Coronary artery (tissue), 2 donors: ENCODE measurements at regions not wholly inside any gene's neighbourhood (a gene's known extent, or its start where the extent isn't known, plus 50 kb on each side); places are given as distances from the start of the nearest gene placed in this dataset.

Source experiments
- DNase-seq: peaks from one replicate; pipeline ENCODE4 v3.0.0-alpha.2; 2017; ENCODE audit warnings: low spot score
- H3K27ac ChIP-seq, 2 donors: fragments of 200-600 bp; sonication (generic); one replicate each; pipeline ENCODE4 v1.5.1; 2016 to 2019
- H3K4me3 ChIP-seq: fragments of 200-600 bp; sonication (generic); 2 replicates; pipeline ENCODE4 v1.5.1; 2016; ENCODE audit warnings: mild to moderate bottlenecking, moderate library complexity
- TF ChIP-seq, protein P1 (sequence below): fragments of 200-600 bp; sonication (generic); IDR thresholded peaks from one replicate; pipeline ENCODE4 v1.5.1; 2019; ENCODE audit warnings: antibody characterized with exemption

- TF ChIP-seq, protein P1, sequence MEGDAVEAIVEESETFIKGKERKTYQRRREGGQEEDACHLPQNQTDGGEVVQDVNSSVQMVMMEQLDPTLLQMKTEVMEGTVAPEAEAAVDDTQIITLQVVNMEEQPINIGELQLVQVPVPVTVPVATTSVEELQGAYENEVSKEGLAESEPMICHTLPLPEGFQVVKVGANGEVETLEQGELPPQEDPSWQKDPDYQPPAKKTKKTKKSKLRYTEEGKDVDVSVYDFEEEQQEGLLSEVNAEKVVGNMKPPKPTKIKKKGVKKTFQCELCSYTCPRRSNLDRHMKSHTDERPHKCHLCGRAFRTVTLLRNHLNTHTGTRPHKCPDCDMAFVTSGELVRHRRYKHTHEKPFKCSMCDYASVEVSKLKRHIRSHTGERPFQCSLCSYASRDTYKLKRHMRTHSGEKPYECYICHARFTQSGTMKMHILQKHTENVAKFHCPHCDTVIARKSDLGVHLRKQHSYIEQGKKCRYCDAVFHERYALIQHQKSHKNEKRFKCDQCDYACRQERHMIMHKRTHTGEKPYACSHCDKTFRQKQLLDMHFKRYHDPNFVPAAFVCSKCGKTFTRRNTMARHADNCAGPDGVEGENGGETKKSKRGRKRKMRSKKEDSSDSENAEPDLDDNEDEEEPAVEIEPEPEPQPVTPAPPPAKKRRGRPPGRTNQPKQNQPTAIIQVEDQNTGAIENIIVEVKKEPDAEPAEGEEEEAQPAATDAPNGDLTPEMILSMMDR, result no peak
- no peak overlapping the region for H3K4me3 ChIP-seq
- DNase-seq, result no peak
- H3K27ac ChIP-seq, result no peak overlapping the region
These were observed 103.5 kb upstream of the PTCH1 start for GRCh38 chr9:95620314-95620713.

DNA sequence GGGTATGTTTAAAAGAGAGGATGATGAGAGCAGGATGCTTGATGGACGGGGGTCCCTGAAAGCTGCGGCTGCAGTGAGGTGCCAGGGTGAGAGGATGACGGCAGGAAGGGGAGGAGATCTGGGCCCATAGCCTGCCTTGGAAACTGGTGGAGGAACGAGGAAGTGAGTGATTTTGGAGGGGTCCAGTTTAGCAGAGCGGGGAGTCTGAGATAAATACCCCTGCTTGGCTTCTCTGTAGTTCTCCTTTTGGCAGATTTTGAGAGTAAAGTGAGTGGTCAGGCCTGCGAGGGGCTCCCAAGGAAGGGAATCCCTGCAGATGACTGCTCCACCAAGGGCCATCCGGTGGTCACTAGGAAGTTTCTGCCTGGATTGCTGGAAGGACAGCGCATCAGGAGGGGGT, 98.5 kb upstream of the PTCH1 start:
- no peak overlapping the region for H3K4me3 ChIP-seq
- H3K27ac ChIP-seq, result no peak overlapping the region
- no peak for DNase-seq
- TF ChIP-seq, protein P1, result no peak

GRCh38 chr9:95613670-95614069, 96.9 kb upstream of the PTCH1 start:
- no peak overlapping the region for H3K4me3 ChIP-seq
- DNase-seq, result no peak

DNA sequence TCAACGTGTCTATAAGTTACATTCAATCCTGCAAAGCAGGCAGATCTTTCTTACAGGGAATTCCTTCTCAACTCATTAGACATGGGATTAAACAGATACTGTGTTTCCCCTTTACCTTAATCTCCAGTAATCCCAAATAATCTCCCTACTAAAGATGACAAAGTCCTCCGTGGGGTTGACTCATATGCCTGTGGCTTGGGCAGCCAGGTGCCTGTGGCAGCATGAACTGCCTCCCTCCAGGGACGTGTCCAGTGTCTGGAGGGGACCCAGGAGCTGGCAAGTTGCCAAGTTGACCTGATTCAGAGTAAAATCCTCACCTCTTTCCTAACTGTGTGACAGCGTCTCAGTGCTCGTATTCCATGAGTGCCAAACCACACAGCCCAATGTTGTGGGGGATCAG, 94.6 kb upstream of the PTCH1 start:
- no peak overlapping the region for H3K27ac ChIP-seq
- no peak for DNase-seq
- TF ChIP-seq, protein P1, result no peak
- no peak overlapping the region for H3K4me3 ChIP-seq

More at GRCh38 chr9:95613670-95614069, 96.9 kb upstream of the PTCH1 start:
- TF ChIP-seq, protein P1, result no peak
- no peak overlapping the region for H3K27ac ChIP-seq

DNA sequence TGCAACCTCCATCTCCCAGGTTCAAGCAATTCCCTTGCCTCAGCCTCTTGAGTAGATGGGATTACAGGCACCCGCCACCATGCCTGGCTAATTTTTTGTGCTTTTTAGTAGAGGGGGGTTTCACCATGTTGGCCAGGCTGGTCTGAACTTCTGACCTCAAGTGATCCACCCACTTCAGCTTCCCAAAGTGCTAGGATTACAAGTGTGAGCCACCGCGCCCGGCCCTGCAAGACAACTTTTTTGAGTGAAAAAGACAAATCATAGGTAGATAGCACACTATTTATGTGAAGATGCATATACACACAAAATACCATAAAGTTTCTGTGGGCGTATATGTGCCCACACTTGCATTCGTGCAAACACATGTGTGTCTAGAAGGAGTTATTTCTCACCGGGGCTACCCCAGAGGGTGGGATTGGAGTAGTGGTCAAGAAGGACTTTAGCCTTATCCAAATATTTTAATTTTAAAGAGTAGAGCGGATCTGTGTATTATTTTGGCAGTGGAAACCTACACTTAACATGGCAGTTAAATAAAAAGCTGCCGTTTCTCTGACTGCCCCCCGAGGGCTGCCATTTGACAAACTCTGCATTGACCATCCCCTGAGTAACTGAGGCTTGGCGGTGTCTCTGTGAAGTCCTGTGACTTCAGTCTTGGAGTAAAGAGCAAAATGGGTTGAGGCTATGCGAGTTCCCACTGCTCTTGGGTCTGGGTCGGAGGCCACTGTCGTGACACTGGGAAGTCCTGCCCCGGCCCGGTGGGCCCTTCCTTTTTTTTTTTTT, 93.4 kb upstream of the PTCH1 start:
- TF ChIP-seq, protein P1, result no peak
- H3K27ac ChIP-seq, result no peak overlapping the region

DNA sequence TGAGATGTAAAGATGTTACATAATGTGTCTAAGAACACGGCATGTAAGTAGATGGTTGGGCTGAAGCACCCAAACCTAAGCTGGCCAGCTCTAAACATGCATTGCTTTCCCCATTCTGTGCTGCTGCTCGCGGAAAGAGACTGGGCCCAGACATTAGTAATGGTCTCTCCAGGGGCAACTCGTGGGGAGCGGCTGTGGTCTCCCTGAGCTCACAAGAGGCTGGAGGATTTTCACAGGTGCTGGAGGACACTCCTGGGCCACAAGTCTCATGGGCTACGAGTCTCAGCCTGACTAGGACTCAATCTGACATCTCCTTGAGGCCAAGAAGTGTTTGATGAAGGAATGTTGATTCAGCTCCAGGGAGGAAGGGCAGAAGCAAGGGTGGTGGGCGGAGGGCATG, 92.7 kb upstream of the PTCH1 start:
- TF ChIP-seq, protein P1, result no peak
- Histone ChIP-seq H3K4me3 (no peak overlapping the region), H3K27ac (no peak overlapping the region)
- DNase-seq, result no peak

More for the DNA sequence above, 93.4 kb upstream of the PTCH1 start:
- DNase-seq, result no peak
- H3K4me3 ChIP-seq, result no peak overlapping the region

DNA sequence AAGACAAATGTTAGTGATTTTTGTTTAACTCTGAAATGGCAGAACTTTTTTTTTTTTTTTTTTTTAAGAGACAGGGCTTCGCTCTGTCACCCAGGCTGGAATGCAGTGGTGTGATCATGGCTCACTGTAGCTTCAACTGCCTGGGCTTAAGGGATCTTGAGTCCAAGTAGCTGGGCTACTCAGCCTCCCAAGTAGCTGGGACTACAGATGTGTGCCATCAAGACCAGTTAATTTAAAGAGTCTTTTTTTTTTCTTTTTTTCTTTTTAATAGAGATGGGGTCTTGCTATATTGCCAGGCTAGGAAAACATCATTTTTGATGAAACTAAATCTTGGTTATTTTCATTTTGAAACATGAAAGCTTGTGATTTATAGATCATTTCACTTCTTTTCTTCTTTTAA, 91.6 kb upstream of the PTCH1 start:
- Histone ChIP-seq H3K27ac (no peak overlapping the region), H3K4me3 (no peak overlapping the region)
- TF ChIP-seq, protein P1, result no peak
- no peak for DNase-seq
